CD4-positive, alpha-beta T cell (primary cell): ENCODE measurements at regions not wholly inside any gene's neighbourhood (a gene's known extent, or its start where the extent isn't known, plus 50 kb on each side); places are given as distances from the start of the nearest gene placed in this dataset.
"Not testable (repeated sequence)": the region's sequence is repeated elsewhere in the genome, so short reads cannot be mapped to it uniquely, and the experiment has no call there.

Source experiments
- ATAC-seq: fragments of 200-7000 bp; cut with Tn5 transposase; one replicate; pipeline ENCODE4 v1.10.0; 2022; ENCODE audit warnings: mild to moderate bottlenecking; ENCODE audit not compliant: poor library complexity
- CTCF ChIA-PET: fragments of 350-600 bp; sonication (Branson Sonifier 250); formaldehyde crosslinking; loops from one replicate; lab custom pipeline; 2021; ENCODE audit warnings: antibody characterized with exemption, inconsistent platforms; lab: Charles Lee
- POLR2A ChIA-PET: fragments of 350-600 bp; sonication (Branson Sonifier 250); formaldehyde crosslinking; loops from one replicate; lab custom pipeline; 2021; ENCODE audit warnings: antibody characterized with exemption, inconsistent platforms; lab: Charles Lee
- DNase-seq, 14 experiments: peaks; one replicate each; pipeline ENCODE4 v3.0.0-alpha.2; 2013 to 2020; ENCODE audit warnings: mixed read lengths in 2 of 14
- H3K27ac ChIP-seq, 2 donors: one replicate each; pipeline versions ENCODE4 v1.5.1 to v1.7.0; 2013; ENCODE audit warnings: low read length in 2 of 2, low read depth in 1 of 2, mild to moderate bottlenecking in 1 of 2
- H3K27me3 ChIP-seq, 2 experiments: 1 replicate in 1 of 2; 2 replicates in 1 of 2; pipeline versions ENCODE4 v1.6.1 to v1.7.0; 2013; ENCODE audit warnings: low read length in 2 of 2, control low read depth in 1 of 2, mild to moderate bottlenecking in 1 of 2, moderate library complexity in 1 of 2; ENCODE audit not compliant: insufficient read depth in 2 of 2, control insufficient read depth in 1 of 2
- H3K36me3 ChIP-seq: one replicate; pipeline ENCODE4 v1.6.1; 2013; ENCODE audit warnings: low read length, control low read depth; ENCODE audit not compliant: insufficient read depth
- H3K4me1 ChIP-seq: one replicate; pipeline ENCODE4 v1.6.1; 2013; ENCODE audit warnings: low read length, control low read depth; ENCODE audit not compliant: insufficient read depth
- H3K4me3 ChIP-seq: one replicate; pipeline ENCODE4 v1.5.1; 2013; ENCODE audit warnings: mild to moderate bottlenecking, low read length, moderate library complexity
- H3K9me3 ChIP-seq, 2 experiments: 1 replicate in 1 of 2; 2 replicates in 1 of 2; pipeline versions ENCODE4 v1.6.1 to v1.7.0; 2013; ENCODE audit warnings: low read length in 2 of 2, mild to moderate bottlenecking in 2 of 2, control low read depth in 1 of 2, moderate library complexity in 1 of 2; ENCODE audit not compliant: control insufficient read depth in 1 of 2, insufficient read depth in 1 of 2
- H3K27ac Mint-ChIP-seq: one replicate; pipeline ENCODE4 v1.8.0; 2020; ENCODE audit warnings: mixed read lengths
- H3K27me3 Mint-ChIP-seq: one replicate; pipeline ENCODE4 v1.8.0; 2021; ENCODE audit warnings: mixed read lengths
- H3K36me3 Mint-ChIP-seq: one replicate; pipeline ENCODE4 v1.8.0; 2021; ENCODE audit warnings: low read depth, mixed read lengths
- H3K4me1 Mint-ChIP-seq: one replicate; pipeline ENCODE4 v1.8.0; 2021; ENCODE audit warnings: low read depth, mixed read lengths
- H3K4me3 Mint-ChIP-seq: one replicate; pipeline ENCODE4 v1.8.0; 2020; ENCODE audit warnings: mild to moderate bottlenecking, mixed read lengths
- H3K9me3 Mint-ChIP-seq: one replicate; pipeline ENCODE4 v1.8.0; 2020; ENCODE audit warnings: mixed read lengths
- intact Hi-C, 2 experiments: fragments of 100-400 bp; cut with DNase I in 1 of 2; cut with micrococcal nuclease in 1 of 2; formaldehyde crosslinking; loops; one replicate each; pipeline versions ENCODE4 v1.15.1 to v1.9.0; 2023 to 2025; cut with DNase I, micrococcal nuclease
- TF ChIP-seq, protein P1 (sequence below): fragments of 200-600 bp; IDR thresholded peaks from one replicate; pipeline ENCODE4 v1.8.0; 2022; ENCODE audit warnings: antibody characterized with exemption, mild to moderate bottlenecking

DNA sequence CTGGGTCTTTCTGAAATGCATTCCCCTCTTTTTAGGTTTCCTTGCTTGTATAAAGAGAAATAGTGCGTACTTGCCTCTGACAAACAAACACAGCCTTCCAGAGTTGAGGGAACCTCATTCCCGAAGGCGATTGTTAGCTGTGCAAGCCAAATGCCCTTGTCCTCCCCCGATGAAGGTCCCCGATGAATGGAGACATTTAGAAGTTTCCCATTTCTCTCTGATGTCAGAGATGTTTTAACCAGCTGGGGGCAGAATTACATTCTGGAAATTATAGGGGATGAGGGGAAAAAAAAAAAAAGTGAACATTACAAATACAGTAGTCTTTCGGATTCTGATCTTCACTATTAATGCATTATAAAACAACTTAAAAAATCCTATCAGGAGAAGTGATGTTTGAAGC is 366.8 kb downstream of the VRK1 start:
- DNase-seq (no peak), ATAC-seq (no peak)
- Histone ChIP-seq H3K4me3 (no peak overlapping the region), H3K4me1 (no peaks in the 10 kb centered on the region), H3K27me3 (no peaks in the 10 kb centered on the region), H3K36me3 (no peaks in the 10 kb centered on the region), H3K27ac (no peak overlapping the region), H3K9me3 (peaks cover 8 to 11% of the 10 kb centered on the region in 2 experiments)
- CTCF ChIA-PET = no interaction called here
- POLR2A ChIA-PET = no interaction called here
- intact Hi-C loops = no loop called here
- Mint-ChIP-seq H3K27ac (no peak overlapping the region), H3K4me1 (no peaks in the 10 kb centered on the region), H3K36me3 (no peaks in the 10 kb centered on the region), H3K9me3 (peaks cover 4% of the 10 kb centered on the region), H3K27me3 (no peaks in the 10 kb centered on the region), H3K4me3 (no peak overlapping the region)
- TF ChIP-seq, protein P1, sequence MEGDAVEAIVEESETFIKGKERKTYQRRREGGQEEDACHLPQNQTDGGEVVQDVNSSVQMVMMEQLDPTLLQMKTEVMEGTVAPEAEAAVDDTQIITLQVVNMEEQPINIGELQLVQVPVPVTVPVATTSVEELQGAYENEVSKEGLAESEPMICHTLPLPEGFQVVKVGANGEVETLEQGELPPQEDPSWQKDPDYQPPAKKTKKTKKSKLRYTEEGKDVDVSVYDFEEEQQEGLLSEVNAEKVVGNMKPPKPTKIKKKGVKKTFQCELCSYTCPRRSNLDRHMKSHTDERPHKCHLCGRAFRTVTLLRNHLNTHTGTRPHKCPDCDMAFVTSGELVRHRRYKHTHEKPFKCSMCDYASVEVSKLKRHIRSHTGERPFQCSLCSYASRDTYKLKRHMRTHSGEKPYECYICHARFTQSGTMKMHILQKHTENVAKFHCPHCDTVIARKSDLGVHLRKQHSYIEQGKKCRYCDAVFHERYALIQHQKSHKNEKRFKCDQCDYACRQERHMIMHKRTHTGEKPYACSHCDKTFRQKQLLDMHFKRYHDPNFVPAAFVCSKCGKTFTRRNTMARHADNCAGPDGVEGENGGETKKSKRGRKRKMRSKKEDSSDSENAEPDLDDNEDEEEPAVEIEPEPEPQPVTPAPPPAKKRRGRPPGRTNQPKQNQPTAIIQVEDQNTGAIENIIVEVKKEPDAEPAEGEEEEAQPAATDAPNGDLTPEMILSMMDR = no peak

DNA sequence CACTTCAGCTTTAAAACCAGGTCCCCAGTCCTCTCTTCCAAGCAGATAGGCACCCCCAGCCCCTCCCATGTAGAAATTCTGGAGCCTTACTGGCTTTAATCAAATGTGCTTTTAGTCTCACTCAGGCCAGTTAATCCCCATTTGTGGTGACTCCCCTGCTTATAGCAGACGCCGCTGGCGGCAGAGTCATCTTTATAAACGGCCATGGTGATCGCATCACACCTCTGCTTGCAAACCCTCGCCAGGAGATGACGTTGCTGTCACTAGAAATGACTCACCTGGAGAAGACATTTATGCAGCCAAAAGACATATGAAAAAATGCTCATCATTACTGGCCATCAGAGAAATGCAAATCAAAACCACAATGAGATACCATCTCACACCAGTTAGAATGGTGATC is 369.3 kb downstream of the VRK1 start:
- Histone ChIP-seq H3K27me3 (no peaks in the 10 kb centered on the region), H3K36me3 (no peaks in the 10 kb centered on the region), H3K9me3 (no peaks in the 10 kb centered on the region), H3K4me3 (no peak overlapping the region), H3K27ac (no peak overlapping the region), H3K4me1 (no peaks in the 10 kb centered on the region)
- H3K27me3 Mint-ChIP-seq = no peaks in the 10 kb centered on the region
- intact Hi-C loops = no loop called here
- no peaks in the 10 kb centered on the region for H3K4me1 Mint-ChIP-seq
- DNase-seq (no peak), ATAC-seq (no peak)
- H3K9me3 Mint-ChIP-seq = no peaks in the 10 kb centered on the region
- no peak overlapping the region for H3K4me3 Mint-ChIP-seq
- TF ChIP-seq, protein P1 = no peak
- CTCF ChIA-PET = no interaction called here
- H3K36me3 Mint-ChIP-seq = no peaks in the 10 kb centered on the region
- POLR2A ChIA-PET = no interaction called here
- no peak overlapping the region for H3K27ac Mint-ChIP-seq

DNA sequence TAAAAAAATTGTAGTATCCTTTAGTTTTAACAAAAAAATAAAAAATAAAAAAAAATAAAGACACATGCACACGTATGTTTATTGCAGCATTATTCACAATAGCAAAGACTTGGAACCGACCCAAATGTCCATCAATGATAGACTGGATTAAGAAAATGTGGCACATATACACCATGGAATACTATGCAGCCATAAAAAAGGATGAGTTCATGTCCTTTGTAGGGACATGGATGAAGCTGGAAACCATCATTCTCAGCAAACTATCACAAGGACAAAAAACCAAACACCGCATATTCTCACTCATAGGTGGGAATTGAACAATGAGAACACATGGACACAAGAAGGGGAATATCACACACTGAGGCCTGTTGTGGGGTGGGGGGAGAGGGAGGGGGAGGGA is 370.4 kb downstream of the VRK1 start:
- intact Hi-C loops = not testable (repeated sequence)

DNA sequence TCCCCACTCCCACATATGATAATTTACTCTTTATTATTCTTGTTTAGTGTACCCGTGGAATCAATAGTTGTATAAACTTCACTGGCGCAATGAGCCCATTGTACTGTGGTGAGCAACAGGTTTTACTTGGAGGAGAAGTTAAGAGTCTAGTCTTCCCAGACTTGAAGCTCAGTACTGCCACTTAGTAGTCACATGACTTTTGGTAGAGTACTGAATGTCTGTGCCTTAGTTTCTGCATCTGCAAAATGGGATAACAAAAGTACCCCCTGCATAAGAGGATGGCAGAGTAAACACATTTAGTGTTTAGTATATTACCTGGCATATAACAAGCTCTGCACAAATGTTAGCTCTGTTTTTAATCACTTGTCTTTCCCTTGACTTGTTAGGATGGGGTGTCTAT is 375.5 kb downstream of the VRK1 start:
- no peaks in the 10 kb centered on the region for H3K36me3 Mint-ChIP-seq
- H3K27me3 Mint-ChIP-seq = no peaks in the 10 kb centered on the region
- H3K9me3 Mint-ChIP-seq = no peaks in the 10 kb centered on the region
- H3K4me3 Mint-ChIP-seq = no peak overlapping the region
- DNase-seq = no peak
- Histone ChIP-seq H3K36me3 (no peaks in the 10 kb centered on the region), H3K4me1 (peaks cover 8% of the 10 kb centered on the region), H3K27ac (no peak overlapping the region), H3K9me3 (no peaks in the 10 kb centered on the region), H3K4me3 (no peak overlapping the region), H3K27me3 (no peaks in the 10 kb centered on the region)
- ChIA-PET CTCF (no interaction called here), POLR2A (interaction anchor here (1.0 kb wide), 1 partner anchor 12 kb away, joined by 4 read pairs; no protein-coding TSS in a partner anchor)
- H3K4me1 Mint-ChIP-seq = peaks cover 7% of the 10 kb centered on the region
- TF ChIP-seq, protein P1 = no peak
- no peak for ATAC-seq
- H3K27ac Mint-ChIP-seq = no peak overlapping the region
- intact Hi-C loops = no loop called here

More for the DNA sequence above, 370.4 kb downstream of the VRK1 start:
- H3K27ac ChIP-seq, CTCF ChIA-PET, H3K36me3 Mint-ChIP-seq, H3K27me3 Mint-ChIP-seq, ATAC-seq, H3K36me3 ChIP-seq, H3K4me3 ChIP-seq, H3K9me3 ChIP-seq, H3K4me3 Mint-ChIP-seq, H3K27ac Mint-ChIP-seq, DNase-seq, POLR2A ChIA-PET, H3K9me3 Mint-ChIP-seq, H3K4me1 Mint-ChIP-seq, H3K4me1 ChIP-seq, H3K27me3 ChIP-seq: not testable (repeated sequence)
